A673 (cell line): ENCODE measurements at regions not wholly inside any gene's neighbourhood (a gene's known extent, or its start where the extent isn't known, plus 50 kb on each side); places are given as distances from the start of the nearest gene placed in this dataset.

Source experiments
- BruUV-seq: library from RNA; stranded (reverse); fragments of 400-500 nt; replicated peaks from 2 replicates; lab custom pipeline; 2021; lab: Mats Ljungman, UMichigan
- CTCF ChIA-PET: fragments of 300-600 bp; sonication (Branson Sonifier 250); formaldehyde crosslinking; loops from one replicate; lab custom pipeline; 2022; ENCODE audit warnings: antibody characterized with exemption; lab: Charles Lee
- POLR2A ChIA-PET: fragments of 300-600 bp; sonication (Branson Sonifier 250); formaldehyde crosslinking; loops from one replicate; lab custom pipeline; 2022; ENCODE audit warnings: antibody characterized with exemption; ENCODE audit not compliant: low non-redundant PET; lab: Charles Lee
- DNase-seq: peaks from one replicate; pipeline ENCODE4 v3.0.0-alpha.2; 2015; ENCODE audit warnings: low spot score
- H3K27ac ChIP-seq: fragments of 200-600 bp; sonication (generic); 2 replicates; pipeline ENCODE4 v1.5.1; 2016; ENCODE audit warnings: mixed run types, low read depth, mild to moderate bottlenecking, mixed read lengths, antibody characterized with exemption, low read length; ENCODE audit not compliant: poor library complexity, severe bottlenecking
- H3K27me3 ChIP-seq: fragments of 200-600 bp; sonication (generic); replicated peaks from 2 replicates; pipeline ENCODE4 v1.6.1; 2017; ENCODE audit warnings: mixed run types, low read depth, mild to moderate bottlenecking, mixed read lengths, antibody characterized with exemption, low read length; ENCODE audit not compliant: insufficient read depth, poor library complexity
- H3K36me3 ChIP-seq: fragments of 200-600 bp; sonication (generic); 2 replicates; pipeline ENCODE4 v1.6.1; 2016; ENCODE audit warnings: mixed run types, mild to moderate bottlenecking, mixed read lengths, antibody characterized with exemption, low read length; ENCODE audit not compliant: insufficient read depth, poor library complexity, severe bottlenecking
- H3K4me1 ChIP-seq: fragments of 200-600 bp; sonication (generic); 2 replicates; pipeline ENCODE4 v1.6.1; 2017; ENCODE audit warnings: mixed run types, mild to moderate bottlenecking, mixed read lengths, antibody characterized with exemption, low read length; ENCODE audit not compliant: insufficient read depth, poor library complexity, severe bottlenecking
- H3K4me3 ChIP-seq: fragments of 200-600 bp; sonication (generic); 2 replicates; pipeline ENCODE4 v1.5.1; 2016; ENCODE audit warnings: low read depth, mixed run types, mild to moderate bottlenecking, mixed read lengths, low read length; ENCODE audit not compliant: poor library complexity, severe bottlenecking
- H3K9me3 ChIP-seq: fragments of 200-600 bp; sonication (generic); 2 replicates; pipeline ENCODE4 v1.6.1; 2016; ENCODE audit warnings: mixed run types, low read depth, mild to moderate bottlenecking, mixed read lengths, antibody characterized with exemption, low read length; ENCODE audit not compliant: poor library complexity, severe bottlenecking
- CTCF ChIP-seq: fragments of 300-800, 200-600 bp; sonication (generic); conservative IDR thresholded peaks from 2 replicates; pipeline ENCODE4 v1.5.1; 2017; ENCODE audit warnings: low read depth, mild to moderate bottlenecking, antibody characterized with exemption, low read length, moderate library complexity, mixed read lengths
- EZH2 ChIP-seq: fragments of 200-600 bp; sonication (generic); IDR thresholded peaks from 2 replicates; pipeline ENCODE4 v1.6.1; 2017; ENCODE audit warnings: borderline replicate concordance, low read depth, mild to moderate bottlenecking, mixed read lengths, antibody characterized with exemption, low read length; ENCODE audit not compliant: poor library complexity, severe bottlenecking
- intact Hi-C: fragments of 100-400 bp; cut with micrococcal nuclease; formaldehyde crosslinking; loops from one replicate; pipeline ENCODE4 v1.10.0; 2022; ENCODE audit not compliant: unreplicated experiment

GRCh38 chr11:129528296-129528695, 152.6 kb downstream of the BARX2 start:
- intact Hi-C loops, result no loop called here
- ChIA-PET CTCF (no interaction called here), POLR2A (no interaction called here)
- no peak for DNase-seq
- no peak overlapping the region for H3K4me3 ChIP-seq
- no peaks in the 10 kb centered on the region for H3K36me3 ChIP-seq
- no peak overlapping the region for H3K27ac ChIP-seq
- no TSS peak for BruUV-seq
- TF ChIP-seq CTCF (no peak), EZH2 (no peak)
- no peaks in the 10 kb centered on the region for H3K27me3 ChIP-seq
- H3K4me1 ChIP-seq, result no peaks in the 10 kb centered on the region
- peaks cover 1% of the 10 kb centered on the region for H3K9me3 ChIP-seq

GRCh38 chr11:129530154-129530895, 154.7 kb downstream of the BARX2 start:
- Histone ChIP-seq H3K27me3 (no peaks in the 10 kb centered on the region), H3K9me3 (peaks cover 14% of the 10 kb centered on the region), H3K27ac (no peak overlapping the region), H3K4me1 (no peaks in the 10 kb centered on the region), H3K36me3 (no peaks in the 10 kb centered on the region), H3K4me3 (no peak overlapping the region)
- TF ChIP-seq EZH2, result no peak
- no peak for TF ChIP-seq CTCF
- BruUV-seq, result no TSS peak
- POLR2A ChIA-PET, result no interaction called here
- CTCF ChIA-PET, result no interaction called here
- intact Hi-C loops, result no loop called here
- peak; percentile 19 for DNase-seq

GRCh38 chr11:129533395-129533794, 157.7 kb downstream of the BARX2 start:
- no peak overlapping the region for H3K27ac ChIP-seq
- no peaks in the 10 kb centered on the region for H3K27me3 ChIP-seq
- DNase-seq, result no peak
- TF ChIP-seq CTCF, result no peak
- no peak for TF ChIP-seq EZH2
- no peaks in the 10 kb centered on the region for H3K4me1 ChIP-seq
- CTCF ChIA-PET, result no interaction called here
- H3K36me3 ChIP-seq, result peaks cover 3% of the 10 kb centered on the region
- intact Hi-C loops, result no loop called here
- POLR2A ChIA-PET, result interaction anchor here (0.6 kb wide), 1 partner anchor 167 kb away, joined by 3 read pairs; no protein-coding TSS in a partner anchor
- H3K4me3 ChIP-seq, result no peak overlapping the region
- no TSS peak for BruUV-seq
- H3K9me3 ChIP-seq, result peaks cover 22% of the 10 kb centered on the region
